Stomach (tissue), 8 donors: ENCODE measurements at regions not wholly inside any gene's neighbourhood (a gene's known extent, or its start where the extent isn't known, plus 50 kb on each side); places are given as distances from the start of the nearest gene placed in this dataset.

Experiments used
- DNase-seq, 2 donors: peaks; one replicate each; pipeline versions ENCODE4 v3.0.0 to v3.0.0-alpha.2; 2013 to 2019
- H3K27ac ChIP-seq, 5 donors: fragments of 200-600 bp in 4 of 5; sonication (generic) in 4 of 5; one replicate each; pipeline ENCODE4 v1.5.1; 2013 to 2019; ENCODE audit warnings: mild to moderate bottlenecking in 1 of 5, moderate library complexity in 1 of 5
- H3K27me3 ChIP-seq, 3 donors: fragments of 200-600 bp; sonication (generic); one replicate each; pipeline ENCODE4 v1.5.1; 2017 to 2019; ENCODE audit warnings: mixed run types in 1 of 3
- H3K36me3 ChIP-seq, 4 donors: fragments of 200-600 bp; sonication (generic); 1 replicate in 3 of 4; 2 replicates in 1 of 4; pipeline ENCODE4 v1.5.1; 2016 to 2019
- H3K4me1 ChIP-seq, 4 donors: fragments of 200-600 bp; sonication (generic); one replicate each; pipeline ENCODE4 v1.5.1; 2016 to 2019
- H3K4me3 ChIP-seq, 4 donors: fragments of 200-600 bp; sonication (generic) in 3 of 4; one replicate each; pipeline ENCODE4 v1.5.1; 2016 to 2019; ENCODE audit warnings: mild to moderate bottlenecking in 1 of 4
- H3K9me3 ChIP-seq, 4 donors: fragments of 200-600 bp; sonication (generic); one replicate each; pipeline ENCODE4 v1.5.1; 2016 to 2019
- CTCF ChIP-seq, 7 experiments: fragments of 450-650 bp in 4 of 7; fragments of 200-600 bp in 3 of 7; sonication (generic) in 3 of 7; IDR thresholded peaks; one replicate each; pipeline ENCODE4 v1.5.1; 2016 to 2019; ENCODE audit warnings: antibody characterized with exemption in 7 of 7, control low read depth in 2 of 7, mild to moderate bottlenecking in 1 of 7
- EP300 ChIP-seq: sonication (generic); formaldehyde crosslinking; IDR thresholded peaks from one replicate; pipeline ENCODE4 v1.6.1; 2017; ENCODE audit warnings: antibody characterized with exemption
- POLR2A ChIP-seq, 4 donors: fragments of 450-650 bp; IDR thresholded peaks; one replicate each; pipeline ENCODE4 v1.6.1; 2016; ENCODE audit warnings: antibody characterized with exemption in 4 of 4, control low read depth in 2 of 4, mild to moderate bottlenecking in 1 of 4, moderate library complexity in 1 of 4
- POLR2AphosphoS5 ChIP-seq, 3 donors: sonication (generic); formaldehyde crosslinking; IDR thresholded peaks; one replicate each; pipeline ENCODE4 v1.6.1; 2016; ENCODE audit warnings: antibody characterized with exemption in 3 of 3
- WGBS, 5 donors: extraction: QIAGEN DNeasy Blood & Tissue Kit in 3 of 5; methylation state at CpG; one replicate each; pipeline versions ENCODE4 v1.1.5 to v1.1.7; 2013 to 2018; 5-methylcytosine and 5-hydroxymethylcytosine counted together
- intact Hi-C: fragments of 100-400 bp; cut with DNase I; formaldehyde crosslinking; loops from one replicate; pipeline ENCODE4 v1.15.1; 2023; ENCODE audit warnings: low total_unique reads
- donor health status: healthy with polysubstance abuse.
- donor health status: Bipolar disorder and iron deficiency.
- donor health status: healthy.

- DNase-seq, result no peak
- intact Hi-C loops, result no loop called here
Observed at GRCh38 chr1:201694608-201695335, 134.2 kb upstream of the IPO9 start.

GRCh38 chr1:201695607-201696006 is 133.3 kb upstream of the IPO9 start:
- Histone ChIP-seq H3K4me1 (peaks cover 13 to 46% (median 30%) of the 10 kb centered on the region in 4 donors), H3K36me3 (no peaks in the 10 kb centered on the region), H3K27me3 (no peaks in the 10 kb centered on the region), H3K27ac (peak overlapping the region in 3 of 5 donors; percentile 53 to 61 (median 59)), H3K4me3 (no peak overlapping the region), H3K9me3 (no peaks in the 10 kb centered on the region)
- DNase-seq, result no peak
- no peak for TF ChIP-seq POLR2A (IDR thresholded peaks at IDR 0.05)
- no peak for TF ChIP-seq POLR2AphosphoS5 (IDR thresholded peaks at IDR 0.05)
- TF ChIP-seq CTCF (IDR thresholded peaks at IDR 0.05), result no peak
- no peak for TF ChIP-seq EP300
- WGBS, 5 donors, result 76 to 95% (median 83%) methylated on average over 4 to 6 of the region's 6 CpGs
- intact Hi-C loops, result no loop called here

More at GRCh38 chr1:201694608-201695335, 134.2 kb upstream of the IPO9 start:
- Histone ChIP-seq H3K27me3 (no peaks in the 10 kb centered on the region), H3K4me1 (peaks cover 13 to 46% (median 30%) of the 10 kb centered on the region in 4 donors), H3K36me3 (no peaks in the 10 kb centered on the region), H3K27ac (peak overlapping the region in 1 of 5 donors; percentile 61), H3K9me3 (no peaks in the 10 kb centered on the region), H3K4me3 (no peak overlapping the region)
- TF ChIP-seq EP300 (no peak), CTCF (IDR thresholded peaks at IDR 0.05) (no peak)
- WGBS, 5 donors, result 83 to 86% (median 84%) methylated on average over 12 of the region's 12 CpGs

- peak overlapping the region; percentile 29 to 61 (median 53) for H3K27ac ChIP-seq
- intact Hi-C loops, result no loop called here
- H3K4me3 ChIP-seq, result no peak overlapping the region
- peak; percentile 70 to 88 for DNase-seq
- 28 to 45% (median 31%) methylated on average over 13 of the region's 13 CpGs for WGBS, 5 donors
- H3K9me3 ChIP-seq, result no peaks in the 10 kb centered on the region
- no peaks in the 10 kb centered on the region for H3K36me3 ChIP-seq
- peaks cover 13 to 46% (median 30%) of the 10 kb centered on the region in 4 donors for H3K4me1 ChIP-seq
- TF ChIP-seq POLR2AphosphoS5 (IDR thresholded peaks at IDR 0.05) (peak in 2 of 3 donors; percentile 40 to 54), POLR2A (IDR thresholded peaks at IDR 0.05) (no peak), CTCF (IDR thresholded peaks at IDR 0.05) (no peak), EP300 (no peak)
- no peaks in the 10 kb centered on the region for H3K27me3 ChIP-seq
Observed at GRCh38 chr1:201696217-201696761, 132.7 kb upstream of the IPO9 start.

GRCh38 chr1:201697174-201697573 is 131.8 kb upstream of the IPO9 start:
- Histone ChIP-seq H3K4me3 (no peak overlapping the region), H3K27ac (no peak overlapping the region), H3K27me3 (no peaks in the 10 kb centered on the region), H3K4me1 (peaks cover 13 to 46% (median 30%) of the 10 kb centered on the region in 4 donors), H3K36me3 (no peaks in the 10 kb centered on the region), H3K9me3 (no peaks in the 10 kb centered on the region)
- WGBS, 5 donors, result 82 to 96% (median 87%) methylated on average over 4 of the region's 4 CpGs
- no peak for DNase-seq
- intact Hi-C loops, result no loop called here
- TF ChIP-seq POLR2A (IDR thresholded peaks at IDR 0.05) (no peak), CTCF (IDR thresholded peaks at IDR 0.05) (no peak), POLR2AphosphoS5 (IDR thresholded peaks at IDR 0.05) (no peak), EP300 (no peak)
